H1 (cell line): ENCODE measurements at regions not wholly inside any gene's neighbourhood (a gene's known extent, or its start where the extent isn't known, plus 50 kb on each side); places are given as distances from the start of the nearest gene placed in this dataset.

Source experiments
- CTCF ChIA-PET: fragments of 300-600 bp; sonication (Branson Sonifier 250); formaldehyde crosslinking; loops from one replicate; lab custom pipeline; 2021; ENCODE audit not compliant: partially characterized antibody; lab: Charles Lee
- POLR2A ChIA-PET: fragments of 300-600 bp; sonication (Branson Sonifier 250); formaldehyde crosslinking; loops from one replicate; lab custom pipeline; 2021; ENCODE audit warnings: inconsistent platforms; ENCODE audit not compliant: partially characterized antibody; lab: Charles Lee
- DNase-seq, 2 experiments: peaks; one replicate each; pipeline versions ENCODE4 v3.0.0 to v3.0.0-alpha.2; 2010 to 2022; ENCODE audit warnings: low spot score in 2 of 2, low read depth in 1 of 2, mixed read lengths in 1 of 2
- FAIRE-seq: peaks from 2 replicates; lab custom pipeline; 2011; peaks lifted over from hg19 to GRCh38; lab: Jason Lieb, UNC
- H2AFZ ChIP-seq: 2 replicates; pipeline ENCODE4 v1.8.1; 2012; ENCODE audit warnings: low read length, inconsistent platforms
- H2AK5ac ChIP-seq: 2 replicates; pipeline ENCODE4 v1.6.1; 2013; ENCODE audit warnings: low read depth, low read length
- H2BK120ac ChIP-seq: replicated peaks from 2 replicates; pipeline ENCODE3; 2013; ENCODE audit warnings: low read depth, low read length, inconsistent platforms
- H2BK12ac ChIP-seq: 2 replicates; pipeline ENCODE4 v1.6.1; 2013; ENCODE audit warnings: low read depth, low read length
- H2BK15ac ChIP-seq: 2 replicates; pipeline ENCODE4 v1.6.1; 2013; ENCODE audit warnings: low read length
- H2BK20ac ChIP-seq: 2 replicates; pipeline ENCODE4 v1.6.1; 2013; ENCODE audit warnings: low read length
- H2BK5ac ChIP-seq: 2 replicates; pipeline ENCODE4 v1.6.1; 2013; ENCODE audit warnings: low read depth, low read length
- H3K14ac ChIP-seq: 2 replicates; pipeline ENCODE4 v1.6.1; 2013; ENCODE audit warnings: inconsistent platforms; ENCODE audit not compliant: insufficient read length
- H3K18ac ChIP-seq: 2 replicates; pipeline ENCODE4 v1.6.1; 2013; ENCODE audit warnings: low read length; ENCODE audit errors: extremely low read depth
- H3K23ac ChIP-seq: 2 replicates; pipeline ENCODE4 v1.6.1; 2013; ENCODE audit warnings: inconsistent platforms; ENCODE audit not compliant: insufficient read length
- H3K23me2 ChIP-seq: 2 replicates; pipeline ENCODE4 v1.6.1; 2013; ENCODE audit warnings: low read depth, low read length
- H3K27ac ChIP-seq: 2 replicates; pipeline ENCODE4 v1.6.1; 2011; ENCODE audit warnings: low read depth, low read length, inconsistent platforms
- H3K27me3 ChIP-seq, 4 experiments: replicated peaks in 1 of 4; 1 replicate in 1 of 4; 2 replicates in 3 of 4; pipeline versions ENCODE4 v1.6.1 to v1.8.1; 2011 to 2013; ENCODE audit warnings: low read length in 3 of 4, mild to moderate bottlenecking in 3 of 4, inconsistent platforms in 2 of 4, mixed read lengths in 2 of 4, moderate library complexity in 1 of 4; ENCODE audit not compliant: control insufficient read depth in 3 of 4, insufficient read depth in 3 of 4; ENCODE audit errors: extremely low read depth in 1 of 4
- H3K36me3 ChIP-seq, 4 experiments: 2 replicates each; pipeline versions ENCODE4 v1.6.1 to v1.8.1; 2011 to 2013; ENCODE audit warnings: mild to moderate bottlenecking in 4 of 4, low read length in 3 of 4, moderate library complexity in 2 of 4, control low read depth in 1 of 4, inconsistent platforms in 1 of 4; ENCODE audit not compliant: insufficient read depth in 4 of 4, control insufficient read depth in 2 of 4
- H3K4ac ChIP-seq: replicated peaks from 2 replicates; pipeline ENCODE3; 2013; ENCODE audit warnings: low read length, low read depth, mixed read lengths, inconsistent platforms; ENCODE audit not compliant: insufficient read length
- H3K4me1 ChIP-seq, 4 experiments: replicated peaks in 1 of 4; 1 replicate in 1 of 4; 2 replicates in 3 of 4; pipeline versions ENCODE4 v1.6.1 to v1.8.1; 2011 to 2013; ENCODE audit warnings: low read length in 3 of 4, inconsistent platforms in 2 of 4, mixed read lengths in 1 of 4; ENCODE audit not compliant: insufficient read depth in 4 of 4, control insufficient read depth in 3 of 4
- H3K4me2 ChIP-seq, 2 experiments: 2 replicates each; pipeline versions ENCODE4 v1.6.1 to v1.8.1; 2011 to 2013; ENCODE audit warnings: low read depth in 2 of 2, low read length in 2 of 2, control low read depth in 1 of 2, inconsistent platforms in 1 of 2, mild to moderate bottlenecking in 1 of 2; ENCODE audit not compliant: insufficient read depth in 1 of 2
- H3K4me3 ChIP-seq, 4 experiments: fragments of 200-600, 300-600 bp in 1 of 4; sonication (generic), shearing (Covaris generic), sonication (Bioruptor Twin) in 1 of 4; 2 replicates each; pipeline versions ENCODE4 v1.5.1 to v1.8.1; 2011 to 2016; ENCODE audit warnings: low read length in 4 of 4, low read depth in 3 of 4, control low read depth in 2 of 4, inconsistent platforms in 2 of 4, mild to moderate bottlenecking in 2 of 4, mixed read lengths in 1 of 4, moderate library complexity in 1 of 4; ENCODE audit not compliant: insufficient read depth in 2 of 4; ENCODE audit errors: extremely low read depth in 1 of 4
- H3K56ac ChIP-seq: replicated peaks from 2 replicates; pipeline ENCODE3; 2013; ENCODE audit warnings: low read depth, mild to moderate bottlenecking, mixed read lengths, low read length, inconsistent platforms; ENCODE audit not compliant: insufficient read length
- H3K79me1 ChIP-seq: 2 replicates; pipeline ENCODE4 v1.6.1; 2013; ENCODE audit warnings: low read depth, low read length, control low read depth
- H3K79me2 ChIP-seq, 2 experiments: 2 replicates each; pipeline versions ENCODE4 v1.6.1 to v1.8.1; 2012 to 2013; ENCODE audit warnings: low read length in 2 of 2, mild to moderate bottlenecking in 2 of 2, inconsistent platforms in 1 of 2; ENCODE audit not compliant: insufficient read depth in 2 of 2, control insufficient read depth in 1 of 2
- H3K9ac ChIP-seq, 4 experiments: replicated peaks in 1 of 4; 1 replicate in 1 of 4; 2 replicates in 3 of 4; pipeline versions ENCODE4 v1.6.1 to v1.8.1; 2011 to 2013; ENCODE audit warnings: low read depth in 3 of 4, low read length in 3 of 4, control low read depth in 2 of 4, mild to moderate bottlenecking in 2 of 4, moderate library complexity in 2 of 4, inconsistent platforms in 1 of 4; ENCODE audit errors: extremely low read depth in 1 of 4
- H3K9me3 ChIP-seq, 2 experiments: 2 replicates each; pipeline versions ENCODE4 v1.6.1 to v1.8.1; 2012 to 2013; ENCODE audit warnings: mild to moderate bottlenecking in 2 of 2, moderate library complexity in 2 of 2, control low read depth in 1 of 2, inconsistent platforms in 1 of 2, low read depth in 1 of 2, low read length in 1 of 2, mixed read lengths in 1 of 2; ENCODE audit not compliant: insufficient read depth in 2 of 2
- H4K20me1 ChIP-seq, 2 experiments: replicated peaks in 1 of 2; 2 replicates each; pipeline versions ENCODE3 to v1.8.1; 2011 to 2013; ENCODE audit warnings: inconsistent platforms in 2 of 2, low read length in 2 of 2, mild to moderate bottlenecking in 1 of 2; ENCODE audit not compliant: insufficient read depth in 2 of 2, control insufficient read depth in 1 of 2
- H4K5ac ChIP-seq: 2 replicates; pipeline ENCODE4 v1.6.1; 2013; ENCODE audit warnings: low read length, low read depth, mixed read lengths, inconsistent platforms; ENCODE audit not compliant: insufficient read length
- H4K8ac ChIP-seq: 2 replicates; pipeline ENCODE4 v1.8.0; 2013; ENCODE audit warnings: mild to moderate bottlenecking, moderate library complexity, low read length, inconsistent platforms; ENCODE audit not compliant: insufficient read depth; ENCODE audit errors: extremely low read depth
- H4K91ac ChIP-seq: replicated peaks from 2 replicates; pipeline ENCODE3; 2013; ENCODE audit warnings: low read length, mixed read lengths, inconsistent platforms; ENCODE audit not compliant: insufficient read length
- ASH2L ChIP-seq: fragments of 200-600, 300-600 bp; sonication (generic); IDR thresholded peaks from one replicate; pipeline ENCODE4 v1.7.1; 2017; ENCODE audit warnings: low read length
- CBX5 ChIP-seq: fragments of 300-800, 300-1000 bp; sonication (generic); IDR thresholded peaks from 2 replicates; pipeline ENCODE4 v1.7.1; 2016; ENCODE audit warnings: antibody characterized with exemption, low read length, low read depth
- EGR1 ChIP-seq: IDR thresholded peaks from 2 replicates; pipeline ENCODE4 v1.6.1; 2011; ENCODE audit warnings: low read depth, low read length, borderline replicate concordance
- KDM5A ChIP-seq: fragments of 200-600 bp; IDR thresholded peaks from 2 replicates; pipeline ENCODE4 v1.7.1; 2012; ENCODE audit warnings: mild to moderate bottlenecking, low read length, inconsistent platforms, mixed read lengths
- POLR2AphosphoS5 ChIP-seq: IDR thresholded peaks from 2 replicates; pipeline ENCODE4 v1.6.1; 2011; ENCODE audit warnings: low read depth, low read length
- POU5F1 ChIP-seq: IDR thresholded peaks from 2 replicates; pipeline ENCODE4 v1.6.1; 2011; ENCODE audit warnings: low read depth, mild to moderate bottlenecking, low read length, moderate library complexity
- RNF2 ChIP-seq: fragments of 200-900, 300-1000 bp; sonication (generic); IDR thresholded peaks from 2 replicates; pipeline ENCODE4 v1.7.1; 2016; ENCODE audit warnings: borderline replicate concordance, low read depth, mild to moderate bottlenecking, antibody characterized with exemption, low read length; ENCODE audit not compliant: poor library complexity, severe bottlenecking; ENCODE audit errors: missing control alignments
- SIX5 ChIP-seq: IDR thresholded peaks from 2 replicates; pipeline ENCODE4 v1.6.1; 2011; ENCODE audit warnings: mild to moderate bottlenecking, low read depth, low read length
- WGBS, 2 experiments: shearing (Covaris generic) in 1 of 2; methylation state at CpG; one replicate each; pipeline versions ENCODE4 v1.1.6 to v1.1.7; 2013 to 2015; ENCODE audit warnings: low lambda C conversion rate in 2 of 2, mixed read lengths in 2 of 2, inconsistent platforms in 1 of 2, low coverage in 1 of 2, missing lambda C conversion rate in 1 of 2; ENCODE audit not compliant: insufficient replicate concordance in 2 of 2, insufficient coverage in 1 of 2, insufficient read length in 1 of 2; ENCODE audit errors: extremely low coverage in 1 of 2, missing lambda C conversion rate in 1 of 2; 5-methylcytosine and 5-hydroxymethylcytosine counted together
- TF ChIP-seq, protein P1 (sequence below): IDR thresholded peaks from 2 replicates; pipeline ENCODE4 v1.6.1; 2011; ENCODE audit warnings: low read length, improper control_type of control experiment

DNA sequence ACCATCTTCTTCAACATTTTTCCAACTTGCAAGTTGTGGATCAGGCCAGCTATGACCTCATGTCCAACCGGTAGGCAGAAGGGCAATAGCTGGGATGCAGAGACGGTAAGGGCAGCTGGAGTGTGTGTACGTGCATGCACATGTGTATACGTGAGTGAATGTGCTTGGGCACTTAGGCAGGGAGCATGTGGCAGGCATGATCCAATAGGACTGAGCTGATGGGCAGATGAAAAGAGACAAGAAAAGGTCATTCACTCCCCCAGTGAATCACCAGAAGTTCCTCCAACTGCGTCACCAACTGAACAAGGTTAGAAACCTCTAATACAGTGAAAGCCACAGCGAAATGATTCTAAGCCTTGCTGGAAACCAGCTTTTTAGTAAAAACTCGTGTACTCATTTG, 176.1 kb downstream of the FGFR2 start:
- ChIA-PET CTCF (interaction anchor here (0.8 kb wide), 1 partner anchor 273 kb away, joined by 3 read pairs; no protein-coding TSS in a partner anchor), POLR2A (no interaction called here)
- H4K8ac ChIP-seq: no peak overlapping the region
- H2BK12ac ChIP-seq: no peak overlapping the region
- H3K79me1 ChIP-seq: no peaks in the 10 kb centered on the region
- H2BK15ac ChIP-seq: no peak overlapping the region
- no peak overlapping the region for H2AK5ac ChIP-seq
- no peaks in the 10 kb centered on the region for H4K20me1 ChIP-seq
- TF ChIP-seq EGR1: no peak
- TF ChIP-seq SIX5: no peak
- TF ChIP-seq ASH2L: no peak
- TF ChIP-seq KDM5A: no peak
- TF ChIP-seq CBX5: no peak
- TF ChIP-seq POU5F1: no peak
- TF ChIP-seq RNF2: no peak
- TF ChIP-seq, protein P1, sequence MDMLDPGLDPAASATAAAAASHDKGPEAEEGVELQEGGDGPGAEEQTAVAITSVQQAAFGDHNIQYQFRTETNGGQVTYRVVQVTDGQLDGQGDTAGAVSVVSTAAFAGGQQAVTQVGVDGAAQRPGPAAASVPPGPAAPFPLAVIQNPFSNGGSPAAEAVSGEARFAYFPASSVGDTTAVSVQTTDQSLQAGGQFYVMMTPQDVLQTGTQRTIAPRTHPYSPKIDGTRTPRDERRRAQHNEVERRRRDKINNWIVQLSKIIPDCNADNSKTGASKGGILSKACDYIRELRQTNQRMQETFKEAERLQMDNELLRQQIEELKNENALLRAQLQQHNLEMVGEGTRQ: no peak
- TF ChIP-seq POLR2AphosphoS5: no peak
- H3K23me2 ChIP-seq: no peaks in the 10 kb centered on the region
- WGBS, 2 experiments: 75% methylated on average over 7 of the region's 7 CpGs; no CpG with 5 or more reads in 1 of the 2 experiments
- no peak overlapping the region for H4K91ac ChIP-seq
- no peak overlapping the region for H4K5ac ChIP-seq
- no peak overlapping the region for H3K56ac ChIP-seq
- no peak overlapping the region for H3K23ac ChIP-seq
- no peak overlapping the region for H3K4me2 ChIP-seq
- H3K4me3 ChIP-seq: no peak overlapping the region
- H2AFZ ChIP-seq: no peak overlapping the region
- H3K18ac ChIP-seq: no peak overlapping the region
- no peaks in the 10 kb centered on the region; a peak in 1 of 7 replicates for H3K27me3 ChIP-seq
- H3K14ac ChIP-seq: no peak overlapping the region
- FAIRE-seq (no peak), DNase-seq (no peak)
- H2BK5ac ChIP-seq: no peak overlapping the region
- peaks cover 0 to 2% (median 0%) of the 10 kb centered on the region in 4 experiments; a peak in 1 of 7 replicates for H3K4me1 ChIP-seq
- H2BK20ac ChIP-seq: no peak overlapping the region
- no peak overlapping the region for H3K27ac ChIP-seq
- no peaks in the 10 kb centered on the region for H3K36me3 ChIP-seq
- no peak overlapping the region for H2BK120ac ChIP-seq
- H3K4ac ChIP-seq: no peak overlapping the region
- H3K9me3 ChIP-seq: no peaks in the 10 kb centered on the region
- H3K9ac ChIP-seq: no peak overlapping the region
- no peaks in the 10 kb centered on the region for H3K79me2 ChIP-seq
